Fibroblast of the aortic adventitia (primary cell): ENCODE measurements at regions not wholly inside any gene's neighbourhood (a gene's known extent, or its start where the extent isn't known, plus 50 kb on each side); places are given as distances from the start of the nearest gene placed in this dataset.

Experiments
- DNase-seq: peaks from one replicate; pipeline ENCODE4 v3.0.0-alpha.2; 2010; ENCODE audit warnings: low read depth
- H3K4me3 ChIP-seq: 2 replicates; pipeline ENCODE4 v1.5.1; 2011; ENCODE audit warnings: low read depth, mild to moderate bottlenecking, control low read depth, low read length, moderate library complexity
- CTCF ChIP-seq: IDR thresholded peaks from 2 replicates; pipeline ENCODE4 v1.5.1; 2011; ENCODE audit warnings: mild to moderate bottlenecking, low read length, control low read depth, inconsistent platforms; ENCODE audit not compliant: insufficient read depth

GRCh38 chr6:92433911-92434310, 985.4 kb downstream of the EPHA7 start:
- no peak for DNase-seq
- no peak for TF ChIP-seq CTCF
- H3K4me3 ChIP-seq = no peak overlapping the region

- DNase-seq = no peak
- H3K4me3 ChIP-seq = no peak overlapping the region
- TF ChIP-seq CTCF = no peak
These were observed 987.9 kb downstream of the EPHA7 start for GRCh38 chr6:92431502-92431901.

- TF ChIP-seq CTCF = no peak
- no peak for DNase-seq
- H3K4me3 ChIP-seq = no peak overlapping the region
These were observed 990.9 kb downstream of the EPHA7 start for GRCh38 chr6:92428448-92428847.

- no peak overlapping the region for H3K4me3 ChIP-seq
- no peak for DNase-seq
- no peak for TF ChIP-seq CTCF
These were observed 991.9 kb downstream of the EPHA7 start for GRCh38 chr6:92427453-92427852.

GRCh38 chr6:92415656-92416055, 1003.7 kb downstream of the EPHA7 start:
- no peak for TF ChIP-seq CTCF
- H3K4me3 ChIP-seq = no peak overlapping the region
- DNase-seq = no peak

GRCh38 chr6:92408350-92408749, 1011.0 kb downstream of the EPHA7 start:
- no peak overlapping the region for H3K4me3 ChIP-seq
- DNase-seq = no peak
- no peak for TF ChIP-seq CTCF

GRCh38 chr6:92404281-92404680, 1015.1 kb downstream of the EPHA7 start:
- no peak for DNase-seq

More at GRCh38 chr6:92404281-92404680, 1015.1 kb downstream of the EPHA7 start:
- no peak overlapping the region for H3K4me3 ChIP-seq
- TF ChIP-seq CTCF = no peak
